Ovary (tissue), 7 donors: ENCODE measurements at regions not wholly inside any gene's neighbourhood (a gene's known extent, or its start where the extent isn't known, plus 50 kb on each side); places are given as distances from the start of the nearest gene placed in this dataset.

Experiments used
- DNase-seq, 5 donors: peaks; one replicate each; pipeline ENCODE4 v3.0.0-alpha.2; 2019 to 2020
- H3K27ac ChIP-seq, 2 donors: fragments of 200-600 bp; one replicate each; pipeline versions ENCODE4 v1.5.1 to v1.8.0; 2019 to 2022
- H3K27me3 ChIP-seq: fragments of 200-600 bp; one replicate; pipeline ENCODE4 v1.8.0; 2022
- H3K36me3 ChIP-seq: fragments of 200-600 bp; sonication (generic); one replicate; pipeline ENCODE4 v1.5.1; 2019
- H3K4me1 ChIP-seq: one replicate; pipeline ENCODE4 v1.8.1; 2013; ENCODE audit warnings: mild to moderate bottlenecking, moderate library complexity; ENCODE audit not compliant: insufficient read depth
- H3K4me3 ChIP-seq: fragments of 200-600 bp; sonication (generic); one replicate; pipeline ENCODE4 v1.5.1; 2017
- H3K9me3 ChIP-seq, 2 donors: fragments of 200-600 bp in 1 of 2; sonication (generic) in 1 of 2; one replicate each; pipeline versions ENCODE4 v1.5.1 to v1.8.1; 2013 to 2019; ENCODE audit warnings: mild to moderate bottlenecking in 1 of 2, moderate library complexity in 1 of 2
- CTCF ChIP-seq, 3 donors: fragments of 450-650 bp in 2 of 3; fragments of 200-600 bp in 1 of 3; IDR thresholded peaks; one replicate each; pipeline versions ENCODE4 v1.5.1 to v1.8.0; 2016 to 2022; ENCODE audit warnings: antibody characterized with exemption in 3 of 3, mild to moderate bottlenecking in 1 of 3
- EP300 ChIP-seq: sonication (generic); formaldehyde crosslinking; IDR thresholded peaks from one replicate; pipeline ENCODE4 v1.6.1; 2017; ENCODE audit warnings: antibody characterized with exemption
- POLR2A ChIP-seq: fragments of 450-650 bp; IDR thresholded peaks from one replicate; pipeline ENCODE4 v1.6.1; 2017; ENCODE audit warnings: antibody characterized with exemption, mild to moderate bottlenecking, moderate library complexity
- WGBS, 3 donors: extraction: QIAGEN DNeasy Blood & Tissue Kit in 1 of 3; methylation state at CpG; one replicate each; pipeline versions ENCODE4 v1.1.5 to v1.1.7; 2013 to 2017; 5-methylcytosine and 5-hydroxymethylcytosine counted together
- intact Hi-C, 4 donors: fragments of 100-400 bp; cut with DNase I; formaldehyde crosslinking; loops; one replicate each; pipeline versions ENCODE4 v1.11.0 to v1.15.1; 2022 to 2023
- donor health status: DM: no; HTN: no; CAD: no; lungs with moderate emphysema.
- donor health status: DM: no; HTN: no; CAD: no.
- donor health status: Bipolar disorder and iron deficiency.
- donor health status: DM: no; HTN: no; CAD: no.
- donor health status: DM: yes; HTN: yes; CAD: no.

GRCh38 chr1:80164150-80164549 lies 1157.6 kb upstream of the ADGRL4 start:
- DNase-seq = no peak
- Histone ChIP-seq H3K27me3 (no peaks in the 10 kb centered on the region), H3K9me3 (no peaks in the 10 kb centered on the region), H3K4me1 (no peaks in the 10 kb centered on the region), H3K4me3 (no peak overlapping the region), H3K36me3 (no peaks in the 10 kb centered on the region), H3K27ac (no peak overlapping the region)
- intact Hi-C loops = no loop called here
- TF ChIP-seq POLR2A (no peak), EP300 (no peak), CTCF (IDR thresholded peaks at IDR 0.05) (no peak)

GRCh38 chr1:80163686-80164085 lies 1157.2 kb upstream of the ADGRL4 start:
- intact Hi-C loops = no loop called here
- Histone ChIP-seq H3K4me3 (no peak overlapping the region), H3K4me1 (no peaks in the 10 kb centered on the region), H3K9me3 (no peaks in the 10 kb centered on the region), H3K36me3 (no peaks in the 10 kb centered on the region), H3K27me3 (no peaks in the 10 kb centered on the region), H3K27ac (no peak overlapping the region)
- 96% methylated on average over 6 of the region's 6 CpGs for WGBS, 3 donors
- DNase-seq = no peak
- TF ChIP-seq CTCF (IDR thresholded peaks at IDR 0.05) = no peak
- TF ChIP-seq POLR2A = no peak
- TF ChIP-seq EP300 = no peak

- no peaks in the 10 kb centered on the region for H3K9me3 ChIP-seq
- TF ChIP-seq POLR2A (no peak), EP300 (no peak), CTCF (IDR thresholded peaks at IDR 0.05) (no peak)
- H3K4me1 ChIP-seq = no peaks in the 10 kb centered on the region
- H3K27me3 ChIP-seq = no peaks in the 10 kb centered on the region
- WGBS, 3 donors = 84 to 87% (median 87%) methylated on average over 2 of the region's 2 CpGs
- H3K36me3 ChIP-seq = no peaks in the 10 kb centered on the region
- no peak for DNase-seq
- intact Hi-C loops = no loop called here
- H3K4me3 ChIP-seq = no peak overlapping the region
- no peak overlapping the region for H3K27ac ChIP-seq
Measured at GRCh38 chr1:80158771-80159170, 1152.2 kb upstream of the ADGRL4 start.

GRCh38 chr1:80158266-80158665 lies 1151.7 kb upstream of the ADGRL4 start:
- H3K36me3 ChIP-seq = no peaks in the 10 kb centered on the region
- no peaks in the 10 kb centered on the region for H3K9me3 ChIP-seq
- no peak for DNase-seq
- no peak overlapping the region for H3K4me3 ChIP-seq
- H3K4me1 ChIP-seq = no peaks in the 10 kb centered on the region
- WGBS, 3 donors = 90 to 93% (median 92%) methylated on average over 4 of the region's 4 CpGs
- no peaks in the 10 kb centered on the region for H3K27me3 ChIP-seq
- TF ChIP-seq POLR2A (no peak), EP300 (no peak), CTCF (IDR thresholded peaks at IDR 0.05) (no peak)
- intact Hi-C loops = no loop called here
- no peak overlapping the region for H3K27ac ChIP-seq

- Histone ChIP-seq H3K4me1 (no peaks in the 10 kb centered on the region), H3K36me3 (no peaks in the 10 kb centered on the region), H3K4me3 (no peak overlapping the region), H3K9me3 (no peaks in the 10 kb centered on the region), H3K27me3 (no peaks in the 10 kb centered on the region), H3K27ac (no peak overlapping the region)
- intact Hi-C loops = no loop called here
- DNase-seq = no peak
- 34 to 56% (median 34%) methylated on average over 2 of the region's 2 CpGs for WGBS, 3 donors
- TF ChIP-seq EP300 (no peak), POLR2A (no peak), CTCF (IDR thresholded peaks at IDR 0.05) (no peak)
Measured at GRCh38 chr1:80155371-80155770, 1148.8 kb upstream of the ADGRL4 start.
